GM12891 (cell line): ENCODE measurements at regions not wholly inside any gene's neighbourhood (a gene's known extent, or its start where the extent isn't known, plus 50 kb on each side); places are given as distances from the start of the nearest gene placed in this dataset.

Experiments used
- POLR2A ChIP-seq: IDR thresholded peaks from 2 replicates; pipeline ENCODE4 v1.6.1; 2011; ENCODE audit warnings: low read depth, low read length, control low read depth
- POLR2AphosphoS5 ChIP-seq: IDR thresholded peaks from 2 replicates; pipeline ENCODE4 v1.6.1; 2011; ENCODE audit warnings: low read depth, low read length, control low read depth

DNA sequence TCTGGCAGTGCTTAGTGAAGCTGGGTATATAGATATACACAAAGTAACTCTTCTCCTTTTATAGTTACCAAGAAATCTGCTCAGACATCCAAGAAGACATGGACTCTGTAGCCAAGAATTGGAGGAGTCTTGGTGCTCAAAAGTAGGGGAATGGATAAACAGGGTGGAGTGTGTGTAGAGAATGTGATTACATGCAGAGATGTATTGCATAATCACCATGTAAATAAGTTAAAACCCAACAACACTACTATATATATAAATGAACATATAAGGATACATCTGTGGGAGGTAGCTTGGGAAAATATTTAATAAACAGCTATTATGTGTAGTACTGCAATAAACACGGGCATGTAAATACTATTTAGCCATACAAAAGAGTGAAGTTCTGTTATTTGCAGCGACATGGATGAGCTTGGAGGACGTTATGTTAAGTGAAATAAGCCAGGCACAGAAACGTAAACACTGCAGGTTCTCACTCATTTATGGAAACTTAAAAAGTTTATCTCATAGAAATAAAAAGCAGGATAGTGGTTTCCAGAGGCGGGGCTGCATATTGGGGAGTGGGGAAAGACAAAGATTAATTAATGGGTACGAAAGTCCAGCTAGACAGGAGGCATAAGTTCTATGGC lies 207.5 kb downstream of the TENT4A start:
- no peak for TF ChIP-seq POLR2A
- no peak for TF ChIP-seq POLR2AphosphoS5
